HG03439 (cell line): ENCODE measurements at regions not wholly inside any gene's neighbourhood (a gene's known extent, or its start where the extent isn't known, plus 50 kb on each side); places are given as distances from the start of the nearest gene placed in this dataset.

Source experiments
- ATAC-seq: cut with Tn5 transposase; IDR thresholded peaks from one replicate; pipeline ENCODE4 v1.9.1; 2021; ENCODE audit warnings: mild to moderate bottlenecking, moderate library complexity; ENCODE audit not compliant: unreplicated experiment

DNA sequence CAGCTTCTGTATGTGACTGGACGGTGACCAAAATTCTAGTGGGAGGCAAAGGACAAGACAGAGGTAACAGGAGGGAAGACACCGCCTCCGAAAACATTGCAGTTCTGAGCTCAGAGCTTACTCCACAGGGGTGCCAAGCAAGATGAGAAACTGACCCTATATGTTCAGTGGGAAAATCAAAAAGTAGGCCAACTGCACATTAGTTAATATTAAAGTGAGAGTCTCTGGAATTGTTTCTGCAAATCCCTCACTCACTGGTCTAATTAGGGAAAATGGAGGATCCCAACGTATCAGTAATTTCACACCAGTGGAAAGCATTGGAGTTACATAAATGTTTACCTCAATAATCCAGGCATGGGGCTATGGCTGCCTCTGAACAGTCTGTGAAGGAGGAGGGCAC is 313.3 kb upstream of the KCNH8 start:
- ATAC-seq, result no peak

DNA sequence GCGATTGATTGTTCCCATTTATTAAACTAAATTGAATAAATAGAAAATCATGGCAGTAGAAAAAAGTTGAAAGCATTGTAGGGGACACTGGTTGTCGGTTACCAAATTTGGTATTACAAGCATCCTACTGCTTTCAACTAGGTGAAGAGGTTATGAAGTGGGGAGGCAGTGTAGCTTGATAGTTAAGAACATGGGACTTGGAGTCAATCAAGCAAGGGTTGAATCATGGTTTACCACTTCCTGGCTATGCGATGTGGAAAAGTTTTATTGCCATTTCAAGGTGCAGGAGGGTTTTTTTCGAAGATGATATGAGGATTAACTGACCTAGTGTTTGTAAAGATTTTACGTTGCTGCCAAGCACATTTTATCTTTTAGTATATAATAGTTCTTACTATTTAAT is 318.2 kb upstream of the KCNH8 start:
- no peak for ATAC-seq

GRCh38 chr3:18828637-18829036 is 319.7 kb upstream of the KCNH8 start:
- ATAC-seq, result no peak

DNA sequence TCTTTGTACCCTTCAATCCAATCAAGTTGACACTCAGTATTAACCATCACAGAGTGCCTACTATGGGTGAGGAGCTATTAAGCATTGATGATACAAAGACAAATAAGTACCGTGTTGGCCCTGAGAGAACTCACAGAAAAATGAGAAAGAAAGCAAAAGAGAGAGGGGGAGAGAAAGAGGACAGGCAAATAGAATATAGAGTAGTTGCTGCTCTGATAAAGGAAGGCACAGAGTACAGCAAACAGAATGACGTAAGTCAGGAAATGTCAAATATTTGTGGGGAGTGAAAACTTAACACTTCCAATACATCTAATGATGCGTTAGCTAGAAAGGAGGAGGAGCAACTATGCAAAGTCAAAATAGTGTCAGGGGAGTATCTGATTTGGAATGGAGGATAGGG is 320.6 kb upstream of the KCNH8 start:
- ATAC-seq, result no peak

DNA sequence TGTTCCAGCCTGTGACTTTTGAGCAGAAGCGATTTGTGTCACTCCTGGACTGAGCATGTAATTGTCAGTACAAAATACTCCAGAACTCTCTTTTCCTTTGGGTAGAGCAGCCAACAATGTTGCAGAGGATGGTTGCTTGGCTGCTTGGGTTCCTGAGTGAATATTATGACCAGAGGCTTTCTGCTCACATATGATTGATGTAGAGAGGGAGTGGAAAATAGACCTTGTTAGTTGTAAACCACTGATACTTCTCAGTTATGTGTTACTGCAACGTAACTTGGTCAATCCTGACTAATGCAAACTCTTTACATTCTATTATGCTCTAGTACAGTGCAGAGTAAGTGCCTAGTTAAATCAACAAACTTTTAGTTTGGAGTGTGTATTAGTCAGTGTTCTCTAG is 322.6 kb upstream of the KCNH8 start:
- ATAC-seq, result no peak

- no peak for ATAC-seq
Measured at GRCh38 chr3:18813300-18813699, 335.0 kb upstream of the KCNH8 start.

- ATAC-seq, result no peak
Measured at GRCh38 chr3:18812316-18812715, 336.0 kb upstream of the KCNH8 start.

DNA sequence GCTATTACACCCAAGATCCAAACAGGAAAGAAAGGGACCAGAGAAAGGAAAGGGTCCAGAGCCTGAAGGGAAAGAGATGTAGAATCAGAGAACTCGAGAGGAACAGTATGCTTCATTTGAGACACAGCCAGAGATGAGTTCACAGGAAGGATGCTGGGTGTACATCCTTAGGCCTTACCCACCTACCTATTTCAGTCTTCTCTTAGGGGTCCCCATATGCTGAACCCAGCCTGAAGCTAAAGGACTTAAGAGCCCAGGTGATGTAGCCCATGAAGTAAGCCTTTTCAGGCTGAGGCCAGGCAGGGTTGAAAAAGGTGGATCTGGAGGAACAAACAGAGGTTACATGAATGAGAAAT is 338.0 kb upstream of the KCNH8 start:
- ATAC-seq, result no peak

DNA sequence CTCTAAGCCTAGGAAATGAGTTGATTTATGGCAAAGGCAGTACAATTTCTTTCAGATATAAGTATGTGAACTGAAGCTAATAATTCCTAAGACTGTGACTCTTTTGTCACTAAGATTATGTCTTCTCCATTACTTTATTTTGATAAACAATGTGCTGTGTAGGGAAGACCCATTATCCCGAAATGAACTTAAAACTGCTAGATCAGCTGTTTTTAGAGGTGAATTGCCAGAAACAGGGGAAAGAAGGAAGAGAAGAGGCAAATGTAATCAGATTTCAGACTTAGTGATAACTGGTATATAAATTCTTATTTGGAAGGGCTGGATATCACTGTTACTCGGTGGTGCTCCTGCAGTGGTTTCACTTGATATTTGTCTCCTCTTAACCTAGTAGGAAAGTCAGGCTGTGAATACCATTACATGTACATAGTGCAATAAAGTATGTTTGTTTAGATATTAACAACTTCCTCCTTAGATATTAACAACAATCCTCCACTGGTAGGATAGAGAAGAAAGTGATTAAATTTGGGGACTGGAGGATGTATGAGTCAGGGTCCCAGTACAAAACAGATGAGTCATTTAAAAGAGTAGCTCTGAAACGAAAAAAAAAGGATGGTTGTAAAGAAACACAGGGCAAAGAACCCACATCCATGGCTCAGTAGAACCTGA is 338.5 kb upstream of the KCNH8 start:
- no peak for ATAC-seq

DNA sequence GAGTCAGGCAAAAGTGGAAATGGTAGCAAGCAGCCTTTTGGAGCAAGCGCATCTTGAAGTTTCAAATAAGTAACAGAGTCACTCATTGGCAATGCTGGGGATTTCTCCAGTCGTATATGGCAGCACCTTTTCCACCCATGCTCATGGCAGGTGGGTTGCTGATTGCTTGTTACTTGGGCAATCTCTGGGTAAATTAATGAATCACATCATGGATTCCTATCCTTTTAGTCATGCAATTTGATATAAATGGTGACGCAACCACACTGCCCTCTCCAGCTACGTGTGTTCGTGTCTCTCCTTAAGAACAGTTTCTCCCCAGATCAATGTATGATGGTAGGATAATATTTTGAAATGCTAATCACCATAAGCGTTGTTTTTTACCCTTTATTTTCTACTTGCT is 339.9 kb upstream of the KCNH8 start:
- no peak for ATAC-seq

GRCh38 chr3:18807593-18807992 is 340.7 kb upstream of the KCNH8 start:
- no peak for ATAC-seq

DNA sequence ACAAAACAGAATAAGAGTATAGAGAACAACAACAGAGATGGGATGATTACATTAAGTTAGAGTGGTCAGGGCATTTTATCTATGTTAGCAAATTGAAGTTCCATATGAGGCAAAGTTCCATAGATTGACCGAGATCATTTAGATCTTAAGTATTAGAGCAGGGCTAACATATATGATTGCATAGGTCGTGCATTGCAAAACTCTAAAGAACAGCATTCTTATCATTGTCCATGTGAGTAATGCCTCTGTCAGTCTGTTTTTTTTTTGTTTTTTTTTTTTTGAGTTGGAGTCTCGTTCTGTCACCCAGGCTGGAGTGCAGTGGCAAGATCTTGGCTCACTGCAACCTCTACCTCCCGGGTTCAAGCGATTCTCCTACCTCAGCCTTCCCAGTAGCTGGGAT is 341.7 kb upstream of the KCNH8 start:
- ATAC-seq, result no peak

DNA sequence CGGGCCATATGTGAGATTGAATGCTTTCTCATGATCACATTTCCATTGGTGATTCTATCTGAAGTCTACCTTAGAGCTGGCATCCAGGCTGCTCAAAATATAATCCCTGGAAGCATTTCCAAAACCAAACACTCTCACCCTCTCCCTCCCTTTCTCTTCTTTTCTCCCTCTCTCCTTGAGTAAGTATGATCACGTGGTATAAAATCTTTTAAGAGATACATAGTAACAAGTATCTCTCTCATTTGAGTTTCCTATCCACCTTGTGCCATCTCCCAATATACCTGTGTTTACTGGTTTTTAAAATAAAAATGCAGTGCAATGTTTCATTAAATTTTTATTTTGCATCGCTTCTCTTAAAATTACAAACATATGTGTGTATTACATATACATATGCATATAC is 350.9 kb upstream of the KCNH8 start:
- ATAC-seq, result no peak

GRCh38 chr3:18795078-18795477 is 353.2 kb upstream of the KCNH8 start:
- no peak for ATAC-seq

GRCh38 chr3:18791752-18792151 is 356.6 kb upstream of the KCNH8 start:
- no peak for ATAC-seq

DNA sequence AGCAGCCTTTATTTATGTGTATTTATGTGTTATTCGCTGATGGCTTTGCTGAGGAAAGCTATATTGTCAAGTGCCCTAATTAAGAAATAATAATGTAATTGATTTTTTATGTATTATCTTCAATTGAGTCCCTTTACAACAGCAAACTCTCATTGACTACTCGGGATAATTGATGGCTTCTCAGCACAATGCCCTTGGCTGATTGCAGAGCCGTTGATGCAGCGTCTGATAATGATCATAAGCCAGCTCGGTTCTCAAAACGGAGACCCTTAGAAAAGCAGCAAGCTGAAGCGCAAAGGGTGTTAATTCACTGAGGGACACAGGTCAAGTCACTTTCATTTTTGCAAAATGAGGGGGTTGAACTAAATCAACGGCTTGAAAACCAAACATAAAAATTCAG is 357.1 kb upstream of the KCNH8 start:
- ATAC-seq, result no peak

- no peak for ATAC-seq
Measured at GRCh38 chr3:18790384-18790783, 357.9 kb upstream of the KCNH8 start.

- ATAC-seq, result no peak
Measured at GRCh38 chr3:18789734-18790133, 358.6 kb upstream of the KCNH8 start.

- ATAC-seq, result no peak
Measured at GRCh38 chr3:18787441-18787840, 360.9 kb upstream of the KCNH8 start.

DNA sequence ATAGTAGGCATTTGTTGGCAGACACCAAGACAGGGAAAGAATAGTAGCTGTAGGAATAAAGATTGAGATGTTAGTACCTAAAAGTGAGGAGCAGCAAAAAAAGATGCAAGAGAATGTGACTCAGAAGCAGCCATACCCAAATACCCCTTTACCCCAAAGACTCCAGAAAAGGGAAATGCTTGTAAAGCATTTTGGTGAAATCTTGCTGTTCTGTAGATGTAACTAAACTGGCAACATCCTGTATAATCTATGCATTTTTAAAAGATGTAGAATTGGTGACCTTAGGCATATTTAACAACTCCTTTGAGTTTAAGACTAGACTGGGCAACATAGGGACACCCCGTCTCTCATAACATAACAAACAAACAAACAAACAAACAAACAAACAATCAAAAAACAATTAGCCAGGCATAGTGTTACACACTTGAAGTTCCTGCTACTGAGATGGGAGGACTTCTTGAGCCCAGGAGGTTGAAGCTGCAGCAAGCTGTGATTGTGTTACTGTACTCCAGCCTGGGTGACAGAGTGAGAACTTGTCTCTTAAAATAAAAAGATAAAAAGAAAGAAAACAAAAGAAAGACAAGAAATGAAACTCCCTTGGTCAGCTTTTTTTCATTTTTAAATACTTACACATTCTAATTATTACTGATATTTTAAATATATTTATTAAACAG is 361.5 kb upstream of the KCNH8 start:
- ATAC-seq, result no peak

DNA sequence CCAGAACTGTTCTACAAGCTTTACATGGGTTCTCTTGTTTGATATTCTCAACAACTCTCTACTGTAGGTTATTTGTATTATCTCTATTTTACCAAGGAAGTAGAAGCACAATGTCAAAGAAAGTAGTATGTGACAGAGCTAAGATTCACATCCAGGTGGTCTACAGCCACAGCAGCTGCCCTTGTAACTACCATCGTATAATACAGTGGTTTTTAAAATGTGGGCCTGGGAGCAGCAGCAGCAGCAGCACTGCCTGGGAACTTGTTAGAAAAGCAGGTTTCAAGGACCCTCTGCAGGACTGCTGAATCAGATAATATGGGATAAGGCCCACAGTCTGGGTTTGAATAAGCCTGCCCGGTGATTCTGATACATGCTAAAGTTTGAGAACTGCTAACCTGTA is 357.1 kb upstream of the SATB1 start:
- ATAC-seq, result no peak

- ATAC-seq, result no peak
Measured at GRCh38 chr3:18780959-18781358, 355.8 kb upstream of the SATB1 start.

GRCh38 chr3:18779704-18780103 is 354.6 kb upstream of the SATB1 start:
- ATAC-seq, result no peak
